HG03439 (cell line): ENCODE measurements at regions not wholly inside any gene's neighbourhood (a gene's known extent, or its start where the extent isn't known, plus 50 kb on each side); places are given as distances from the start of the nearest gene placed in this dataset.
A peak's percentile ranks its signal among the peaks of the same experiment; 100 is the strongest.
"Not testable (repeated sequence)": the region's sequence is repeated elsewhere in the genome, so short reads cannot be mapped to it uniquely, and the experiment has no call there.

Experiments used
- ATAC-seq: cut with Tn5 transposase; IDR thresholded peaks from one replicate; pipeline ENCODE4 v1.9.1; 2021; ENCODE audit warnings: mild to moderate bottlenecking, moderate library complexity; ENCODE audit not compliant: unreplicated experiment

DNA sequence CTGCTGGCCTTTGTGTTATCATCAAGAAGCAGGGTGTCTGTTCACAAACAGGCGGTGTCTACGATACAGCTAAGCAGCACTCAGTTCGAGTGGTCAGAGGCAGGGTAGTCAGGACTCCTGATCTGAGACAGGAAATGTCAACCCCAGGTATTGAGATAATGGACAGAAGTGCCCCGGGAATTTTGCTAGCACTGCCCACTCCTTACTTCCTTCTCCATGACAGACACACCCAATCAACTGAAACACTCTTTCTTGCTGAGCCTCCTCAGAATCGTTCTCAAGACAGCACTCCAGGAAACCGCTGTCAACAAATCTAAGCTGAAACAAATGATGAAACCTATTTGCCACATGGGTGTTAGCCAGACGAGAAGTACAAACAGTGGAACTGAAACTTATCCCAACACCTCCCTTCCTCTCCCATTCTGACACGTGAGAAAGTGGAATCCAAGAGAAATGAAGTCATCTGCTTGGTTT lies 109.3 kb downstream of the GTF2IRD2B start:
- ATAC-seq = not testable (repeated sequence)

DNA sequence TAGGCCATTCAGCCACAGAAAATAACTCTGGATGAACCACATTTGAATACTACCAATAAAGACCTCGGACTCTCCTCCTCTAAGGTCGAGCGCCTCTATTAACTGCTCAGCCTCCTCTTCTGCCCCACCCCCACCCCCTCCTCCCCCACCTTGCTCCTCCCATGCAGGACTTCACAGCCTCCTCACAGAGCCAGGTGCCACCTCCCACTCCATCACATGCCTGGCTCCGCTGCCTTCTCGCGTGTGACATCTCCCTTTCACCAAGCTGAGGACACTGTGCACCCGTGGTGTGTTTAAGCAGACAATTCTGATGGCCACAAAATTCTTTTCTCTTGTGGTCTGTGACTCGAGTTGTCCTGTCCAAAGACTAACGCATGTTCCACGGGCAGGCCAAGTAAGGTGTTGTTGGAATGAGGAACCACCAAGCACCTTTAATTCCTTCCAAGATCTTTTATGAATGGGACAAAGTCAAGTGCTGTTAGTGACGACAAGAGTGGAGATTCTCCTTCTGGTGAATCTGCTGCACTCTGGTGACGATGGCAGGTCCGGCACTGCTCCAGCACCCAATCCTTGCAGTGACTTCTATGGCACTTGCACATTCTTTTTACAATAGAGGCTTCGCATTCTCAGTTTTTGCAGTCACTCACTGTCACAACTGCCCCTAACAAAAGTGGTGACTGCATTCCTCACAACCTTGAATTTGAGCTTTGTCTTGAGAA lies 113.1 kb downstream of the GTF2IRD2B start:
- ATAC-seq = not testable (repeated sequence)

DNA sequence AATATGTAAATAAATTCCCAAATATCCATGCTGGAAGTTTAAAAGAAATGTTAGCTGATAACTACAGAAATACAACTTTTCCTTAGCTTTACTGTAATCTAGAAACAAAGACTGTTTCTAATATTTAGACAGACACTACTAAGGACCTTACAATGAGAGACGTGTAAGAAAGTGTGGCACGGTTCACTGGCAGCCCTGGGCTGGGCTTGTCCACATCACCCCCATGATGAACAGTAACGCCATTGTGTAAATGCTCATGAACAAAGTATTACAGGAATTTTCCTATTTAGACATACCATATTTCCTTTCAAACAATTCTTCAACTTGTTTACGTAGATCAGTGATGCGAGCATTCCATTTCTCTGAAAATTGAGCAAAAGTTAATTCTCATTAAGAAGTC lies 123.1 kb downstream of the GTF2IRD2B start:
- ATAC-seq = not testable (repeated sequence)

DNA sequence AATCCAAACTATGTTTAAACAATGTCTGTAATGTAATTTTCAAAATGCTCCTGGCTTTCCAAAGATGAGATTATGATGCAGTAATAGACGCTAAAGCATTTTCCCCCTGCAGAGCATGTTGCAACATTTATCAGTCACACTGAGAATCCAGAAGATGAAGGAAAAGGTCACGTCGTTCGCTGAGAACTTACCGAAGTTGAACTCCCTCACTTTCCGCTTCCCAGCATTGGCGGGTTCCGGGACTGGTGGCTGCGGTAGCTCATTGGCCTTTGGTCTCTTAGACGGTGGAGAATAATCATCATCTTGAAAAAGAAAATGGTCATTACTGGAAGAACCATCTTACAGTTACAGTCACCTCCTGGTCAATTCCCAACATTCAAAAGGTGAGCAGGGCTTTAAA lies 124.6 kb downstream of the GTF2IRD2B start:
- not testable (repeated sequence) for ATAC-seq

DNA sequence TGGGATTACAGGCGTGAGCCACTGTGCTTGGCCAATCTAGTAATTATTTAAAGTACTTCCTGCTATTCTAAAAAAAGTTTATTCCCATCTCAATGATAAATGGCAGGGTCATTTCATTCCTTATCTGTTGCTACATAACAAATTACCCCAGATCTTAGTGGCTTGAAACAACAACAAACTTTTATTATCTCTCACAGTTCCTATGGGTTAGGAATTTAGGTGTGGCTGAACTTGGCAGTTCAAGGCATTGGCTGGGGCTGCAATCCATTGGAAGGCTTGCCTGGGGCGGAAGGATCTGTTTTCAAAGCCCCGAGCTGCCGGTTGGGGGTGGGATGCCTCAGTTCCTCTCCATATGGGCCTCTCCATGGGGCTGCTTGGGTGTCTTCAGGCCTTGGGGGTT lies 133.7 kb downstream of the GTF2IRD2B start:
- not testable (repeated sequence) for ATAC-seq

DNA sequence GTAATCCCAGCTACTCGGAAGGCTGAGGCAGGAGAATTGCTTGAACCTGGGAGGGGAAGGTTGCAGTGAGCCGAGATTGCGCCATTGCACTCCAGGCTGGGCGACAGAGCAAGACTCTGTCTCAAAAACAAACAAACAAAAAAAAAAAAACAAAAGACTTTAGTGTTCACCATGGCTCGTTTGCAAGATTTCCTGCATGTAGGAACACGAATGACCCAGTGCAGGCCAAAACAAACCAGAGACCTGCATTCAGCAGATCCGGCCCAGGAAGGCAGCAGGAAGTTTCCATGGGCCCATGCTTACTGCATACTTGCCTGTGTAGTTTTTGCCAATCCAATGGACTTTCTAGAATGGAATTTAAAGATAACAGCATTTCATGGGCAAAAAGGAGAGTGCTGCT lies 137.2 kb downstream of the GTF2IRD2B start:
- ATAC-seq = not testable (repeated sequence)

DNA sequence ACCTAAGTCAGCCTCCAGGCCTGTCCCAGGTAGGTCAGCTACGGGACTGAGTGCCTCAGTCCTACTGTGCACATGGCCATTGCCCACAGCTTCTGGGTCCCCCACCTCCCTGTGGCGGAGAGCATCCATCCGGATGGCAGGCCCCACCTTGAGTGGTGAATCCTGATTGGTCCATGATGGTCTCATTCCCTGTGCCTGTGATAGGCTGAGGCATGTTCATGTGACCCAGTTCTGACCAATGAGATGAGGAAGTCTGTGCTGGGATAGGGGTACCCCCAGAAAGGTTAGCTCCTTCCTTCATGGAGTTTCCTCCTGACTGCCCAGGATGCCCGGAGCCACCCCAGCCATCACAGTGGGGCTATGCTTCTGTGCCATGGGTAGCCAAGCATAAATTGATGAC lies 138.2 kb downstream of the GTF2IRD2B start:
- not testable (repeated sequence) for ATAC-seq

DNA sequence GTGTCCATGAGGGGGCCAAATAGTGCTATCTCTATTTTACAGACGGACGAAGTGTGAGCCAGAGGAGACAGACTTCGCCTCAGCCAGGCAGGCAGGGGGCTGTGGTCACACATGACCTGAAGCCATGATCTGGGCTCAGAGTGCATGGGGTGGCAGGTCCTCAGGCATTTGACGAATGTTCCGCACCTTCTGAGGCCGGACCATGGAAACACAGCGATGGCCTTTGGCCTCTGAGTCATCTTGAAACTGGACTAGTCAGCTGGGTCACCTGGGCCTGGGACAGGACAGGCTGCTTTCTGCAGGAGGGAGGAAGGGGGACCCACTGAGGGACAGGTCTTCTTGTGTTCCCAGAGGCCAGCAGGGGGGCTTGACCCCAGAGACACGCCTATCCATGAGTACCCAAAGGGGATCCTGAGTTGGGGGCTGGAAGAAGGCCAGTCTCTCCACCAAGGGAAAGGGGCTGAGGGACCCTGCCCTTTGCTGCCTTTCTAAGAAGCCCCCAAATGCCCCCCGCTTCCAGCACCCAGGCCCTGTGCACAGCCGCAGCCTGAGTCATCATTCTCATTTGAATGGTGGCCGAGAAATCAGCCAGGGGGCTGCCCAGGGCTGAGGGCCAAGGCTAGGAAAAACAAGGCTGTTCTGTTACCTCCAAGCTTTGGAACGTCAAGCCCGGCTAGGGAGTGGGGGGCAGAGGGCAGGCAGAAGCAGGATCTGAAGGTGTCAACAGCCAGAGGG lies 142.9 kb downstream of the GTF2IRD2B start:
- not testable (repeated sequence) for ATAC-seq

DNA sequence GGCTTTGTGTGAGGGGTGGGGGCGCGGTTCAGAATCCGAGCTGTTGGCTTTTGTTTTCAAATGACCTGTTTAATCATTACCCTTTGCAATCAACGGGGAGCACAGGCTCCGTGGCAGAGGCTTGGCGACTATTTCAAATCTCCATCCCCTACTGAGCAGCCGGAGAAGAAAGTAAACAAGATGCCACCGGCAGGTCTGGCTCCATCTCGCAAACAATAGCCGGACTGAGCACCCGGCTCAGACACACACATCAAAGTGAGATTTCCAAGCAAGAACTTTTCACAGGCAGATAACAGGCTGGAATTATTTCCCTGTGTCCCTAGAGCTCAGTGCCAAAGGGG lies 143.4 kb downstream of the GTF2IRD2B start:
- ATAC-seq = not testable (repeated sequence)

DNA sequence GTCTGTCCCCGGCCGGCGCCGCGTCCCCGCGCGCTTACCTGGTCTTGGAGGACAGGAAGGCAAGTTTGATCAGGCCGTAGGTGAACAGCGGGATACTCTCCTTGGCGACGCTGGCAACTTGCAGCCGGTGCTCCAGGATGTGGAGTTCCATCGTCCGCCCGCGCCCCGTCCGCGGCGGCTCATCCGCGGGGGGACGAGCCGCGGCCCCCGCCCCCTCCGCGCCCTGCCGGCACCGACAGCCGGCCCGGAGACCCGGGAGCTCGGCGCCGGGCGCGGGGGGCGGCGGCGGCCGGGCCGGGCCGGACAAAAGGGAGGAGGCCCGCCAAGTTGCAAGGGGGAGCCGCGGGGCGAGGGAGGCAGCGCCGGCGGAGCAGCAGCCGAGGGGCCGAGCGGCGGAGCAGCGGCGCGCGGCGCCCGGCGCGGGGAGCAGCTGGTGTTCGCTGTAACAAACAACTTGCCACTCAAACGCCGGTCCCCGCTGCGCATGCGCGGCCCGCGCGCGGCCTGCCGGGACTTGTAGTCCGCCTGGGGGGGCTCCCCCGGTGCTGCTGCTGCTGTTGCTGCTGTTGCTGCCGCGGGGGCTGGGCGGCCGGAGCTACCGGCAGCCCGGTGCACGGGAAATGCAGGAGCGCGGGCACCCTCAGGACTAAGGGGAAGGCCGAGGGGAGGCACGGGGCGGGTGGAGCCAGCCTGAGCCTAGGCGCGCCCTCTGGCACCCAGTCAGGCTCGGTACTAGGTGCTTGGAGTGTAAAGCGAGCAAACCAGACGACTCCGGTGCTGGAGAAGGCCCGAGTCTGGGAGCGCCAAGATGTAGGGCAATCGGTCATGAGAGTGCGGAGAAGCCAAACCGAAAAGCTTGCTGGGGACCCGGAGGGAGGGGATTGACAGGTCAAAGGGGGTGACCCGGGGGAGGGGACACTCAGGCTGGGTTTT lies 145.1 kb downstream of the GTF2IRD2B start:
- ATAC-seq = peak; percentile 95

DNA sequence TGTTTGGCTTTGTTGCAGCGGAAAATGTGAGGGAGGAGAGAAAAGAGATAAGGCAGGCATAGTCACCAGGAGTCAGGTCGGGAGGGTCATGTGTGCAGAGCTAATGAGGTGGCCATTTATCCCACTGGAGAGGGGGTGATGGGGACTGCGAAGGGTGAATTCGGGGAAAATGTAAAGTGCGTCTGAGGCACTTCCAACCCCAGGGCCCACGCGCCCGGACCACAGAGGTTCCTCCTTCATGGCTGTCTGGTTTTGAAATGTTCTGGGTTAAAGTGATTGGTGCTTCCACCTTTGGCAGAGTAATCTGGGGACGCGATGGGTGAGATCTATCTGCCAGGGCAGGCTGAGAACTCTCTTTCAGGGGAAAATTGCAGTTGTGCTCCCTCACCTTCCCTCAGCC lies 145.9 kb downstream of the GTF2IRD2B start:
- ATAC-seq = not testable (repeated sequence)

DNA sequence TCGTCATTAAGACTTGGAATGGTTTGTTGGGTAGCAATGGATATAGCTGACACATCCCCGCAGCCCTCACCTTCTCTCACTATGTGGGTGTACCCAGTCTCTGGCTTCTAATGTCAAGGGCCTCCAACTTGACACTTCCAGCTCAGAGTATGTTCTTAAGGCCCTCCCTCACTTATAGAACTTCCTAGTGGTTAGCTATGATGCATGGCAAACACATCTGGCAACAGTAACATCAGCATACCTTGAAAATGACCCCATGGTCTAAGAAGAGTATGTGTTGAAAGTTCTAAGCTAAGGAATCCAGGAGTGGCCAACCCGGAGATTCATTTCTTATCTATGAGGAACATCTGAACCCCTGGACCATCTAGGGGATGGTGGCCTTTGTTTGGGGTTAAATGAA lies 151.2 kb downstream of the GTF2IRD2B start:
- ATAC-seq = not testable (repeated sequence)

DNA sequence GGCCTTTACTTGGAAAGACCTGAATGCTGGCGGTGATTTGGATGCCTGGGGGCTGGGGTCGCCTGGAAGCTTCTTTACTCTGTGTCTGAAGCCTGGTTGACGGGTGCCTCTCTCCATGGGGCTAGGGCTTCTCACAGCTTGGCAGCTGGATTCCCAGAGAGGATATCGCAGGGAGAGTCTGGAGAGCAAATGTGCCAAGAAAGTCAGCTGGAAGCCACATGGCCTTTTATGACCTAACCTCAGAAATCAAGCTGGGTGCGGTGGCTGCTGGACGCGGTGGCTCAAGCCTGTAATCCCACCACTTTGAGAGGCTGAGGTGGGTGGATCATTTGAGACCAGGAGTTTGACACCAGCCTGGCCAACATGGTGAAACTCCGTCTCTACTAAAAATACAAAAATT lies 147.2 kb upstream of the TRIM73 start:
- not testable (repeated sequence) for ATAC-seq

DNA sequence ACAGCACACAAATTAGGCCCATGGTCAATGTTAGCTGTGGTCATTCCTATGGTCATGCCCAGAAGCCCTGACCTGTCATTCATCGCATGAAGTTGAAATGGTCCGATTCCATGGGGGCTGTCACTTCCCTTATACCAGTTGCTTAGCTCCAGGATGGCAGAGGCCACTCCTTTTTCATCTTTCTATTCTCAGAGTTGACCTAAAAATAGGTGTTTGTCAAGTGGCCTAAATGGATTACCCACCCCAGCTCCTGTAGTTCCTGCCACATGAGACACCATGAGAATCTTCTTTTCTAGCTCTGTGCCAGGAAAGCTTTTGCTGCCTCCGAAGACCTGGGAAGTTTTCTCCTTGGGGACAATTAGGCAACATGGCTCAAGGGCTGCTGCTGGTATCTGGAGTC lies 141.2 kb upstream of the TRIM73 start:
- ATAC-seq = not testable (repeated sequence)

DNA sequence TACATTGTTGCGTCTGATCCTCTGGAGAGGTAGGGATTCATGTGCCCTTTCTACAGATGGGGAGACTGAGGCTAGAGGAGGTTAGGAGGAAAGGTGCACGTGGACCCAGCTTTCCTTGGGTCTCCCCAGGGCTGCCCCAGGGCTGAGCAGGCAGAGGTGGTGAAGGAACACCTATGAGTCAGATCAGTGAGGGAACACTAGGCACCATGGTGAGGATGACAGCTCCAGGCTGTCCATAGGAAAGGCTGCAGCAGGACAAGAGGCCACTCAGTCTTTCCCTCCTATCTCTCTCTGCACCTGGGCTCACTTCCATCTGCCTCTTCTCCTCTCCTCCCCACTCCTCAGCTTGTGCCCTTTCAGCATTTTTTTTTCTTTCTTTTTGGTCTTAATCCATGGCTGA lies 138.0 kb upstream of the TRIM73 start:
- not testable (repeated sequence) for ATAC-seq

DNA sequence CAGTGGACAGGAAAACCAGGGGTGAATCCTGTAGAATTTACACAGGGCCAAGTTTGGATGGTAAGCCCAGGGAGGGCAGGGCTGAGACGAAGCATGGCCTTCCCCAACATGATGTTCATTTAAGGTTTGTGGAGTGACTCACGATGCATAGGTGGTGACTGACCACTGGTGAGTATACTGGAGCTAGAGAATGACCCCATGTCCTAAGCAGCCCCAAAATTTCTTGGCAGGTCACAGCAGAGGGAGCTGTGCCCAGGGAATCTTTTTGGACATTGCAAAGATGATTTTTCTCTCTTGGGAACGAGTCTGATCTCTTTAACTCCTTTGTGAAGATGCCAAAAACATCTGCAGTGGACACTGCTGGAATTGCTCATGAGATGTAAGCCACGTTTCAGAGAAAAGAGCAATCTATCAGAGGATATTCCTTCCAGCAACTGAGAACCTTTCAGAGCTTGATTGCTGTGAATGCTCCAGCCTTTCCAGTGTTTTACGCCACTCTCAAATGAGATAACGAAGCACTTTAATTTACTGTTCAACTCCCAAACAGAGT lies 135.9 kb upstream of the TRIM73 start:
- ATAC-seq = not testable (repeated sequence)

DNA sequence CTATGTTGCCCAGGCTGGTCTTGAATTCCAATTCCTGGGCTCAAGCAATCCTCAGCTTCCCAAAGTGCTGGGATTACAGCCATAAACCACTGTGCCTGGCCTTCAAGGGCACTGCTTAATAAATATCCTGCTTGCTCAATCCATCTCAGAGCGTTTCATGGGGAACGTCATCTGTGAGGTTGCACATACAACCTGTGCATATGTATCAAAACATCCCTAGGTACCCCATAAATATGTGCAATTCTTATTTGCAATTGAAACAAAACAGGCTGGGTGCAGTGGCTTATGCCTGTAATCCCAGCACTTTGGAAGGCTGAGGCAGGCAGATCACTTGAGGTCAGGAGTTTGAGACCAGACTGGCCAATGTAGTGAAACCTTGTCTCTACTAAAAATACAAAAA lies 133.8 kb upstream of the TRIM73 start:
- ATAC-seq = not testable (repeated sequence)

DNA sequence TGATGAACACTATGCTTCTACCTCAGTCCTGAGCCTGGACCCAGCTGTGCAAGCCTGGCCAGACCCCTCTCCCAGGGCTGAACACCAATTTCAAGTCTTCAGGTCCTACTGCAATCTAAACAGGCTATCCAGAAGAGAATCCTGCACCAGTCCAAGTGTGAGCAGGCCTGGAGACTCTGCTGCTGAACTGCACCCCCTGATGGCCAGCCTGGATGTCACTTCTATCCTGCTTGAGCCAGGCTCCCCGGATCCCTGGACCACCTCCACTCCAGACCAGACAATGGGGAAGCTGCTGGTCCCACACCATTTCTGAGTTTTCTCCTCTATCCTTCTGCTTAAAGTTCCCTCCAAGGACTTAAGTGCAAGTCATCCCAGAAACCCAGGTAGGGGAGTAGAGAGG lies 127.3 kb upstream of the TRIM73 start:
- not testable (repeated sequence) for ATAC-seq

DNA sequence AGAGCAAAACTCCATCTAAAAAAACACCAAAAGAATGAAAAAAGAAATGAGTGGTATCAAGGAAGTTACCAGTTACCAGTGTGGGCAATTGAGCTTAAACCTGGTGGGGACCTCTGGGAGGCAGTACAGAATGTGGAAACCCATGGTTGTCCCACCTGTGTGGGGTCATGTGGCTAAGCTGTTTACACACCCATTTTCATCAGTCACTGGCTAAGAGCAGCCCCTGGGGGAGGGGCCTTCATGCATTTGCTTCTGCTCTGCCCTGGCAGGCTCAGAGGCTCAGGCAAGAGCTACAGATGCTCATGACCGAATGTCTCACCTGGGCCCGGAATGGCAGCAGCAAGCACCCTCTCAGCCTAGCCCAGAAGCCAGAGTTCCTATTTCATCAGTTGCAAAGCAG lies 126.3 kb upstream of the TRIM73 start:
- not testable (repeated sequence) for ATAC-seq

DNA sequence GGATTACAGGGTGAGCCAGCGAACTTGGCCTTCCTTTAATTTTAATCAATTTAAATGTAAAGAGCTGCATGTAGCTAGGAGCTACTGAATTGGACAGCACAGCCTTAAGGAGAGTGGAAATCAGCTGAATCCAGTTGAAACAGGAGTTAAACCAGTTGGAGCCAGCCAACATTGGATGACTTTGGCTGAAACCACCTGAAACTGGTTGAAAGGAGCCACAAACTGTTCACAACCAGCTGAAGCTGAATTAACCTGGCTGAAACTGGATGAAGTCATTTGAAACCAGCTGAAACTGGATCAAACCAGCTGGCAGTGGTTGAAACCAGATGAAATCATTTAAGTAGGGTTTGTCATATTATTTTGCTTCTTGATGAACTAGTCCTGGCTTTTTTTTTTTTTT lies 121.3 kb upstream of the TRIM73 start:
- not testable (repeated sequence) for ATAC-seq
